ENCODE measurements at regions not wholly inside any gene's neighbourhood (a gene's known extent, or its start where the extent isn't known, plus 50 kb on each side); places are given as distances from the start of the nearest gene placed in this dataset.

GRCh38 chr3:165645191-165645590 lies 192.0 kb downstream of the BCHE start:
- TF ChIP-seq POLR2AphosphoS5 (IDR thresholded peaks at IDR 0.05): no peak
- TF ChIP-seq CTCF (IDR thresholded peaks at IDR 0.05): no peak
